ENCODE measurements at regions not wholly inside any gene's neighbourhood (a gene's known extent, or its start where the extent isn't known, plus 50 kb on each side); places are given as distances from the start of the nearest gene placed in this dataset.

DNA sequence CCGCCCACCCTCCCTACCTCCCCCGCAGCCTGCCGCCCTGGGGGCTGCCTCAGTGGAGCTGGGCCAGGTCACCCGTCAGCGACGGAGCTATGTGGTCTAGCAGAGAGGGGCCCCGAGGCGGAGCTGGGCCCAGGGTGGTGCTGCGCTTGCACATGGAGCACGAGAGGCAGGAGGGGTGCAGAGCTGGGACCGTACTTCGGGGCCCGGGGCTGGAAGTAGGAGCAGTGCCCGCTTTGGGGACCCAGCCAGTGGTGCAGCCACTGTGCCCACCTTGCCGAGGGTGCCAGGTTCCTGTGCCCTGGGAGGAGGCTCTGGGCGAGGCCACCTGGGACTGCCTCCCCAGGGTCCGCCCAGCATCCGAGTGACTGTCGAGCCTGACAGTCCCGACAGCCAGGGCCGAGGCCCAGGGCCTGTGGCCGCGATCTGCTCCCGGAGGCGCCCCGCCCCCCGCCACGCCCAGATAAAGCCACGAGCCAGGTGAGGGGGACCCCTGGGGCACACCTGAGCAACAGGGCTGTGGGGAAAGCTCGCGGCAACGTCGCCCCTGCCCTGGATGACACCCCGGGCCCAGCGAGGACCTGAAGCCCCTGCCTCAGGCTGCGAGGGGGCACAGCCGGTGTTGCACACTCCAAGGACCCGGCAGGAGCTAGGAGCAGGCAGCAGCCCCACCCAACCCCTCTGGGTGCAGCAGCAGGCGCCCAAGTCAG is 117.5 kb downstream of the DNAAF6 start:
- TF ChIP-seq, protein P1, sequence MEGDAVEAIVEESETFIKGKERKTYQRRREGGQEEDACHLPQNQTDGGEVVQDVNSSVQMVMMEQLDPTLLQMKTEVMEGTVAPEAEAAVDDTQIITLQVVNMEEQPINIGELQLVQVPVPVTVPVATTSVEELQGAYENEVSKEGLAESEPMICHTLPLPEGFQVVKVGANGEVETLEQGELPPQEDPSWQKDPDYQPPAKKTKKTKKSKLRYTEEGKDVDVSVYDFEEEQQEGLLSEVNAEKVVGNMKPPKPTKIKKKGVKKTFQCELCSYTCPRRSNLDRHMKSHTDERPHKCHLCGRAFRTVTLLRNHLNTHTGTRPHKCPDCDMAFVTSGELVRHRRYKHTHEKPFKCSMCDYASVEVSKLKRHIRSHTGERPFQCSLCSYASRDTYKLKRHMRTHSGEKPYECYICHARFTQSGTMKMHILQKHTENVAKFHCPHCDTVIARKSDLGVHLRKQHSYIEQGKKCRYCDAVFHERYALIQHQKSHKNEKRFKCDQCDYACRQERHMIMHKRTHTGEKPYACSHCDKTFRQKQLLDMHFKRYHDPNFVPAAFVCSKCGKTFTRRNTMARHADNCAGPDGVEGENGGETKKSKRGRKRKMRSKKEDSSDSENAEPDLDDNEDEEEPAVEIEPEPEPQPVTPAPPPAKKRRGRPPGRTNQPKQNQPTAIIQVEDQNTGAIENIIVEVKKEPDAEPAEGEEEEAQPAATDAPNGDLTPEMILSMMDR (conservative IDR thresholded peaks at IDR 0.05; ENCODE audit: low read length), result no peak
- TF ChIP-seq EZH2phosphoT487 (IDR thresholded peaks at IDR 0.05; ENCODE audit: borderline replicate concordance), result no peak
